RWPE2 (cell line): ENCODE measurements at regions not wholly inside any gene's neighbourhood (a gene's known extent, or its start where the extent isn't known, plus 50 kb on each side); places are given as distances from the start of the nearest gene placed in this dataset.

ENCODE experiments used
- ATAC-seq: fragments of 200-7000 bp; cut with Tn5 transposase; 3 replicates; pipeline ENCODE4 v1.9.1; 2021; ENCODE audit warnings: low read depth
- DNase-seq: peaks from one replicate; pipeline ENCODE4 v3.0.0-alpha.2; 2020; ENCODE audit warnings: low spot score
- H3K27ac ChIP-seq: fragments of 450-650 bp; 2 replicates; pipeline ENCODE4 v1.5.1; 2017; ENCODE audit warnings: mild to moderate bottlenecking; ENCODE audit not compliant: poor library complexity, severe bottlenecking
- H3K27me3 ChIP-seq: fragments of 250-450 bp; sonication (Bioruptor Pico); 2 replicates; pipeline ENCODE4 v1.5.1; 2021; ENCODE audit warnings: mild to moderate bottlenecking, moderate library complexity; ENCODE audit not compliant: insufficient read depth, poor library complexity, severe bottlenecking
- H3K36me3 ChIP-seq: fragments of 250-450 bp; sonication (Bioruptor Pico); 2 replicates; pipeline ENCODE4 v1.5.1; 2020; ENCODE audit warnings: low read depth, mild to moderate bottlenecking, moderate library complexity
- H3K4me1 ChIP-seq: fragments of 250-450 bp; sonication (Bioruptor Pico); 2 replicates; pipeline ENCODE4 v1.5.1; 2021; ENCODE audit warnings: mild to moderate bottlenecking, moderate library complexity; ENCODE audit not compliant: insufficient read depth, poor library complexity, severe bottlenecking
- H3K4me3 ChIP-seq: fragments of 250-450 bp; sonication (Bioruptor Pico); 2 replicates; pipeline ENCODE4 v1.5.1; 2021; ENCODE audit warnings: mild to moderate bottlenecking, moderate library complexity; ENCODE audit not compliant: severe bottlenecking
- H3K9me3 ChIP-seq: fragments of 250-450 bp; sonication (Bioruptor Pico); 2 replicates; pipeline ENCODE4 v1.5.1; 2021; ENCODE audit warnings: mild to moderate bottlenecking, moderate library complexity; ENCODE audit not compliant: severe bottlenecking
- TF ChIP-seq, protein P1 (sequence below): fragments of 450-650 bp; IDR thresholded peaks from one replicate; pipeline ENCODE4 v1.5.1; 2017; ENCODE audit warnings: mild to moderate bottlenecking, moderate library complexity; ENCODE audit not compliant: poor library complexity, severe bottlenecking

DNA sequence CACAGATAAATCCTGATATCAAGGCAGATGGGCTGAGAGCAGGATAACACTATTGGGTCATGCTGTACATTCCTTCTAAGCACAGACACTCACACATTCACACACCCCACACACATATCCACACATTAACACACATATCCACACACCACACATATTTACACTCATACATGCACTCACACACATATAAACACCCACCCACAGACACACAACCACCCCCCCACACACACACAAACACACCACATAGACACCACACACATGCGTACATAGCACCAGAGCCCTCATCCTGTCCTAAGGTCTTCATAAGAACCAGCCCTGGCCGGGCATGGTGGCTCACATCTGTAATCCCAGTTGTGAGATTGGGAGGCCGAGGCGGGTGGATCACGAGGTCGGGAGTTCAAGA, 322.3 kb upstream of the ADCY2 start:
- no peak for DNase-seq
- Histone ChIP-seq H3K27ac (no peak overlapping the region), H3K9me3 (no peaks in the 10 kb centered on the region), H3K36me3 (no peaks in the 10 kb centered on the region), H3K27me3 (no peaks in the 10 kb centered on the region), H3K4me3 (no peak overlapping the region), H3K4me1 (no peaks in the 10 kb centered on the region)
- TF ChIP-seq, protein P1, sequence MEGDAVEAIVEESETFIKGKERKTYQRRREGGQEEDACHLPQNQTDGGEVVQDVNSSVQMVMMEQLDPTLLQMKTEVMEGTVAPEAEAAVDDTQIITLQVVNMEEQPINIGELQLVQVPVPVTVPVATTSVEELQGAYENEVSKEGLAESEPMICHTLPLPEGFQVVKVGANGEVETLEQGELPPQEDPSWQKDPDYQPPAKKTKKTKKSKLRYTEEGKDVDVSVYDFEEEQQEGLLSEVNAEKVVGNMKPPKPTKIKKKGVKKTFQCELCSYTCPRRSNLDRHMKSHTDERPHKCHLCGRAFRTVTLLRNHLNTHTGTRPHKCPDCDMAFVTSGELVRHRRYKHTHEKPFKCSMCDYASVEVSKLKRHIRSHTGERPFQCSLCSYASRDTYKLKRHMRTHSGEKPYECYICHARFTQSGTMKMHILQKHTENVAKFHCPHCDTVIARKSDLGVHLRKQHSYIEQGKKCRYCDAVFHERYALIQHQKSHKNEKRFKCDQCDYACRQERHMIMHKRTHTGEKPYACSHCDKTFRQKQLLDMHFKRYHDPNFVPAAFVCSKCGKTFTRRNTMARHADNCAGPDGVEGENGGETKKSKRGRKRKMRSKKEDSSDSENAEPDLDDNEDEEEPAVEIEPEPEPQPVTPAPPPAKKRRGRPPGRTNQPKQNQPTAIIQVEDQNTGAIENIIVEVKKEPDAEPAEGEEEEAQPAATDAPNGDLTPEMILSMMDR = no peak
- ATAC-seq = no peak

DNA sequence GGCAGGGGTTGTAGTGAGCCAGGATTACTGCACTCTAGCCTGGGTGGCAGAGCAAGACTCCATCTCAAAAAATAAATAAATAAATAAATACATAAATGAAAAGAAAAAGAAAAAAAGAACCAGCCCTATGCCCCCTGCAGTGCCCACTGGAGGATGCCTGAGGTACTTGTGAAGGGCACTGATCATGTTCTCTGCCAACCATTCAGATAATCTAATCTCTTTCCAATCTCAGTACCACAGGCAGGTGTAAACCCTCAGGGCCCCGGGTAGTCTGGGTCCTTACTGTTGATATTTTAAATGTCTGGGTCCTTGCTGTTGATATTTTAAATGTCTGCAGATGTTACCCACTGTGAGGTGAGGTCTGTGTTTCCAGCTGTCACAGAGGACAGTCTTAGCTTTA, 321.8 kb upstream of the ADCY2 start:
- TF ChIP-seq, protein P1 = no peak
- ATAC-seq (no peak), DNase-seq (no peak)
- Histone ChIP-seq H3K9me3 (no peaks in the 10 kb centered on the region), H3K27ac (no peak overlapping the region), H3K4me3 (no peak overlapping the region), H3K36me3 (no peaks in the 10 kb centered on the region), H3K27me3 (no peaks in the 10 kb centered on the region), H3K4me1 (no peaks in the 10 kb centered on the region)

DNA sequence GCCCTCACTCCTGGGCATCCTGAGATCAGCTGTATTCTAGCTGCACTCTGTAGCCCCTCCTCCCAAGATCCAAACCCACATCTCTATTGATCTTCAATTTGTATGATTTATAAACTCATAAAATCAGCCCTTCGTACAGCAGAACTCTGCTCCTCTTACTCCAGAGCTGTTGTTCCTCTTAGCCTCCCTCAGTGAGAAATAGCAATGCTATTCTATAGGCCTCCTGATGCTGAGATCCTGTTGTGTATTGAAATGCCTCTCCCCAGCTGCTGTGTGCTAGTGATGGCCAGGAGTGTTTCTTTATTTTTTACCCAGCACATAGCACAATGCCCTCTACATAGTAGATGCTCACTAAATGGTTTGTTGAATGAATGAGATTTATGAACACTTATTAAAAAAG, 320.5 kb upstream of the ADCY2 start:
- TF ChIP-seq, protein P1 = no peak
- ATAC-seq = no peak

DNA sequence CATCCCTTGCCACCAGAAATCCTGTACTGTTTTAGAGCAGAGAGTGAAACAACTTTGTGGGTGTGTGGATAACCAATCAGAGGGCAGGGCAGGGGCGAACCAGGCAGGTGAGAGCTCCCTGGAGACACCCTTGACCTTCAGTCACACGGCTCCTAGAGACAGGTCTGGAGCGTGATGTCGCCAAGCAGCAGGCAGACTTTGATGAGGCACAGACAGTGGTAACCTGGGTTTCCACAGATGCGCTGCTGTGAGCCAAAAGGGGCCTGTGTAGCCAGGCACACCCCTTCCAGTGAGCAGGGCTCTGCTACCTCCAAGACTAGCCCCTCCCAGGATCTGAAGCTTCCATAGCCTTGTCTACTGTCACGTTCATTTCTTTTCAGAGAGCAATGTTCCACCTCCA, 317.8 kb upstream of the ADCY2 start:
- DNase-seq (no peak), ATAC-seq (no peak)
- H3K4me1 ChIP-seq = peaks cover 10% of the 10 kb centered on the region
- no peaks in the 10 kb centered on the region for H3K36me3 ChIP-seq
- H3K27me3 ChIP-seq = no peaks in the 10 kb centered on the region
- no peak overlapping the region for H3K27ac ChIP-seq
- no peaks in the 10 kb centered on the region for H3K9me3 ChIP-seq
- TF ChIP-seq, protein P1 = no peak
- no peak overlapping the region for H3K4me3 ChIP-seq

More for the DNA sequence above, 320.5 kb upstream of the ADCY2 start:
- H3K4me1 ChIP-seq = peaks cover 8% of the 10 kb centered on the region
- no peaks in the 10 kb centered on the region for H3K36me3 ChIP-seq
- no peak overlapping the region for H3K4me3 ChIP-seq
- H3K27ac ChIP-seq = no peak overlapping the region
- no peak for DNase-seq
- H3K9me3 ChIP-seq = no peaks in the 10 kb centered on the region
- no peaks in the 10 kb centered on the region for H3K27me3 ChIP-seq

DNA sequence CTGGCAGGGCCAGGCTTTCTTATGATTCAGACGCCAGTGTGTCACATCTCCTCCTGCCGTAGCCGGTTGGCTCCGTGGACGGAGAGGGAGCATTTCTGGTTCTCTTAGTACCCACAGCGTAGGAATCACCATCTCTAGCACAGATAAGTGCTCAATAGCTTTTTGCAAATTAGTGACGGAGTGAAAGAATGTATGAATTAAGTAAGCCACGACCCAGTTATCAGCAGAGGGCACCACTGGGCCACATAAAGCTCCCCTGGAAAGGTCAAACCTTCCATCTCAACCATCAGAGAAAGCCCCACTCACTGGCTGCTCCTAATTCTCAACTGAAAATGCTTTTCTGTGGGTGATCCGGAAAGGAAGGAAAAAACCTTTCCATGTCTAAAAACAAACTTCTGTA, 317.0 kb upstream of the ADCY2 start:
- Histone ChIP-seq H3K4me1 (peaks cover 10% of the 10 kb centered on the region), H3K4me3 (no peak overlapping the region), H3K9me3 (no peaks in the 10 kb centered on the region), H3K27me3 (no peaks in the 10 kb centered on the region), H3K27ac (no peak overlapping the region), H3K36me3 (no peaks in the 10 kb centered on the region)
- TF ChIP-seq, protein P1 = peak; percentile 36
- no peak for DNase-seq
- no peak for ATAC-seq
